Keratinocyte (primary cell): ENCODE measurements at regions not wholly inside any gene's neighbourhood (a gene's known extent, or its start where the extent isn't known, plus 50 kb on each side); places are given as distances from the start of the nearest gene placed in this dataset.
"Not testable (repeated sequence)": the region's sequence is repeated elsewhere in the genome, so short reads cannot be mapped to it uniquely, and the experiment has no call there.

Experiments
- DNase-seq: peaks from one replicate; pipeline ENCODE4 v3.0.0-alpha.2; 2011; ENCODE audit warnings: low read depth, missing footprints, low spot score
- FAIRE-seq: peaks from 2 replicates; lab custom pipeline; 2011; peaks lifted over from hg19 to GRCh38; lab: Jason Lieb, UNC
- H2AFZ ChIP-seq: 2 replicates; pipeline ENCODE4 v1.6.0; 2012; ENCODE audit warnings: low read length, control low read depth, inconsistent platforms; ENCODE audit not compliant: control insufficient read depth
- H3K27ac ChIP-seq: 2 replicates; pipeline ENCODE4 v1.5.1; 2011; ENCODE audit warnings: low read length; ENCODE audit not compliant: control insufficient read depth, insufficient read depth
- H3K27me3 ChIP-seq: 3 replicates; pipeline ENCODE4 v1.6.0; 2011; ENCODE audit warnings: low read length; ENCODE audit not compliant: control insufficient read depth, insufficient read depth; ENCODE audit errors: extremely low read depth
- H3K36me3 ChIP-seq, 2 experiments: 2 replicates in 1 of 2; 3 replicates in 1 of 2; pipeline ENCODE4 v1.5.1; 2011; ENCODE audit warnings: low read length in 2 of 2, mild to moderate bottlenecking in 1 of 2; ENCODE audit not compliant: control insufficient read depth in 2 of 2, insufficient read depth in 2 of 2; ENCODE audit errors: extremely low read depth in 1 of 2
- H3K4me1 ChIP-seq: 3 replicates; pipeline ENCODE4 v1.5.1; 2011; ENCODE audit warnings: low read length; ENCODE audit not compliant: control insufficient read depth, insufficient read depth; ENCODE audit errors: extremely low read depth
- H3K4me2 ChIP-seq: 3 replicates; pipeline ENCODE4 v1.6.0; 2011; ENCODE audit warnings: low read depth, low read length; ENCODE audit not compliant: control insufficient read depth, insufficient read depth; ENCODE audit errors: extremely low read depth
- H3K4me3 ChIP-seq, 3 experiments: fragments of 200-600 bp in 1 of 3; sonication (generic) in 1 of 3; 2 replicates in 2 of 3; 3 replicates in 1 of 3; pipeline ENCODE4 v1.5.1; 2011 to 2016; ENCODE audit warnings: low read length in 3 of 3, mild to moderate bottlenecking in 3 of 3, control low read depth in 2 of 3, inconsistent platforms in 1 of 3, low read depth in 1 of 3, mixed read lengths in 1 of 3, mixed run types in 1 of 3, moderate library complexity in 1 of 3; ENCODE audit not compliant: control insufficient read depth in 2 of 3, insufficient read depth in 2 of 3; ENCODE audit errors: extremely low read depth in 1 of 3
- H3K79me2 ChIP-seq: 2 replicates; pipeline ENCODE4 v1.6.0; 2012; ENCODE audit warnings: low read length; ENCODE audit not compliant: control insufficient read depth, insufficient read depth
- H3K9ac ChIP-seq: 3 replicates; pipeline ENCODE4 v1.6.0; 2011; ENCODE audit warnings: low read length; ENCODE audit not compliant: control insufficient read depth, insufficient read depth; ENCODE audit errors: extremely low read depth
- H3K9me1 ChIP-seq: 3 replicates; pipeline ENCODE4 v1.6.0; 2011; ENCODE audit warnings: low read length; ENCODE audit not compliant: control insufficient read depth, insufficient read depth; ENCODE audit errors: extremely low read depth
- H3K9me3 ChIP-seq: 2 replicates; pipeline ENCODE4 v1.5.1; 2012; ENCODE audit warnings: low read depth, low read length; ENCODE audit not compliant: control insufficient read depth
- H4K20me1 ChIP-seq: 3 replicates; pipeline ENCODE4 v1.6.0; 2011; ENCODE audit warnings: low read length; ENCODE audit not compliant: control insufficient read depth, insufficient read depth; ENCODE audit errors: extremely low read depth
- EZH2 ChIP-seq: IDR thresholded peaks from one replicate; pipeline ENCODE4 v1.6.1; 2012; ENCODE audit warnings: inconsistent platforms, mild to moderate bottlenecking, low read length, moderate library complexity
- dilution Hi-C: fragments of 300-500 bp; cut with MboI; formaldehyde crosslinking; loops from one replicate; pipeline ENCODE4 v1.7.0; 2020; ENCODE audit warnings: low sequenced_read_pairs; ENCODE audit not compliant: extremely low pct_ligation_motif_present
- TF ChIP-seq, protein P1 (sequence below), 3 experiments: IDR thresholded peaks in 1 of 3; conservative IDR thresholded peaks in 1 of 3; optimal IDR thresholded peaks in 1 of 3; 2 replicates in 2 of 3; 3 replicates in 1 of 3; pipeline versions ENCODE3 to v1.5.1; 2011; ENCODE audit warnings: low read length in 3 of 3, mild to moderate bottlenecking in 3 of 3, moderate library complexity in 2 of 3, control low read depth in 1 of 3, inconsistent platforms in 1 of 3; ENCODE audit not compliant: insufficient read depth in 2 of 3; ENCODE audit errors: extremely low read depth in 1 of 3

DNA sequence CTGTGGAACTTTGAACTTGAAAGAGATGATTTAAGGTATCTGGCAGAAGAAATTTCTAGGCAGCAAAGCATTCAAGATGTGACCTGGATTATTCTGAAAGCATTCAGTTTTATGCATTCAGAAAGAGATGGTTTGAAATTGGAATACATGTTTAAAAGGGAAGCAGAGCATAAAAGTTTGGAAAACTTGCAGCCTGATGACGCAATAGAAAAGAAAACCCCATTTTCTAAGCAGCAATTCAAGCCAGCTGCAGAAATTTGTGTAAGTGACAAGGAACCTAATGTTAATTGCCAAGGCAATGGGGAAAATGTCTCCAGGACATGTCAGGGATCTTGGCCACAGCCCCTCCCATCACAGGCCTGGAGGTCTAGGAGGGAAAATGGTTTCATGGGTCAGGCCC lies 354.0 kb downstream of the ZNF326 start:
- Histone ChIP-seq H3K36me3 (no peaks in the 10 kb centered on the region), H3K27ac (no peak overlapping the region), H3K4me3 (no peak overlapping the region), H2AFZ (no peak overlapping the region), H3K4me2 (no peak overlapping the region), H3K27me3 (no peaks in the 10 kb centered on the region), H3K79me2 (no peaks in the 10 kb centered on the region), H3K4me1 (no peaks in the 10 kb centered on the region), H3K9me3 (no peaks in the 10 kb centered on the region), H3K9ac (no peak overlapping the region), H3K9me1 (no peaks in the 10 kb centered on the region), H4K20me1 (no peaks in the 10 kb centered on the region)
- dilution Hi-C loops, result no loop called here
- DNase-seq, result no peak
- FAIRE-seq, result no peak
- TF ChIP-seq, protein P1, sequence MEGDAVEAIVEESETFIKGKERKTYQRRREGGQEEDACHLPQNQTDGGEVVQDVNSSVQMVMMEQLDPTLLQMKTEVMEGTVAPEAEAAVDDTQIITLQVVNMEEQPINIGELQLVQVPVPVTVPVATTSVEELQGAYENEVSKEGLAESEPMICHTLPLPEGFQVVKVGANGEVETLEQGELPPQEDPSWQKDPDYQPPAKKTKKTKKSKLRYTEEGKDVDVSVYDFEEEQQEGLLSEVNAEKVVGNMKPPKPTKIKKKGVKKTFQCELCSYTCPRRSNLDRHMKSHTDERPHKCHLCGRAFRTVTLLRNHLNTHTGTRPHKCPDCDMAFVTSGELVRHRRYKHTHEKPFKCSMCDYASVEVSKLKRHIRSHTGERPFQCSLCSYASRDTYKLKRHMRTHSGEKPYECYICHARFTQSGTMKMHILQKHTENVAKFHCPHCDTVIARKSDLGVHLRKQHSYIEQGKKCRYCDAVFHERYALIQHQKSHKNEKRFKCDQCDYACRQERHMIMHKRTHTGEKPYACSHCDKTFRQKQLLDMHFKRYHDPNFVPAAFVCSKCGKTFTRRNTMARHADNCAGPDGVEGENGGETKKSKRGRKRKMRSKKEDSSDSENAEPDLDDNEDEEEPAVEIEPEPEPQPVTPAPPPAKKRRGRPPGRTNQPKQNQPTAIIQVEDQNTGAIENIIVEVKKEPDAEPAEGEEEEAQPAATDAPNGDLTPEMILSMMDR (optimal IDR thresholded peaks at IDR 0.05 in 1 of 3, IDR thresholded peaks at IDR 0.05 in 1 of 3, conservative IDR thresholded peaks at IDR 0.05 in 1 of 3; ENCODE audit: extremely low read depth in 1 of 3, insufficient read depth in 2 of 3, low read length in 3 of 3), result no peak
- no peak for TF ChIP-seq EZH2

DNA sequence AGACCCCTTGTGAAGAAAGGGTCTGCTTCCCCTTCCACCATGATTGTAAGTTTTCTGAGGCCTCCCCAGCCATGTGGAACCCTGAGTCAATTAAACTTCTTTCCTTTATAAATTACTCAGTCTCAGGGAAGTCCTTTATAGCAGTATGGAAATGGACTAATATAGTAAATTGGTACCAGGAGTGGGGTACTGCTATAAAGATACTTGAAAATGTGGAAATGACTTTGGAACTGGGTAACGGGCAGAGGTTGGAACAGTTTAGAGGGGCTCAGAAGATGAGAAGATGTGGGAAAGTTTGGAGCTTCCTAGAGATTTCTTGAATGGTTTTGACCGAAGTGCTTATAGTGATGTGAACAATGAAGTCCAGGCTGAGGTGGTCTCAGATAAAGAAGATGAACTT lies 353.5 kb downstream of the ZNF326 start:
- H3K4me3 ChIP-seq, H3K27ac ChIP-seq, H3K9me3 ChIP-seq, H2AFZ ChIP-seq, H3K9me1 ChIP-seq, H3K9ac ChIP-seq, H3K4me1 ChIP-seq, H3K79me2 ChIP-seq, FAIRE-seq, H4K20me1 ChIP-seq, H3K36me3 ChIP-seq, DNase-seq, H3K27me3 ChIP-seq, H3K4me2 ChIP-seq, dilution Hi-C loops: not testable (repeated sequence)

DNA sequence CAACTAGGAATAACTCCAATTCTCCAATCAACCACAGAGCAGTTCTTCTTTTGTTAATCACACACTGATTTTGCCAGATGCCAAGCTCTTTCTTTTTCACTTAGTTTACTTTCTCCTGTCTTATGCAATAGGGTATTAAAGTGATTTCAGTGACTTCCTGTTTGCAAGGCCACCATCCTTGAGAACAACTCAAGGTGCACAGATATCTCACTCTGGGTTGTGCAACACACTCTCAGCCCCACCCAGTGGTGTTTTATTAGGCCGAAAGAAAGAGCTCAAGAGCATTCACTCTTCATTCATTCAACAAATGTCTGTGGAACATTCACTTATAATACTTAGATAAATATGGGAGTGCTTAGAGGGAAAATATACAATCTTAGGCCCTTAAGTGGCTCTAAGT lies 352.5 kb downstream of the ZNF326 start:
- no peak overlapping the region for H3K4me3 ChIP-seq
- H3K9me1 ChIP-seq, result no peaks in the 10 kb centered on the region
- no peaks in the 10 kb centered on the region for H3K36me3 ChIP-seq
- TF ChIP-seq, protein P1 (optimal IDR thresholded peaks at IDR 0.05 in 1 of 3, IDR thresholded peaks at IDR 0.05 in 1 of 3, conservative IDR thresholded peaks at IDR 0.05 in 1 of 3; ENCODE audit: extremely low read depth in 1 of 3, insufficient read depth in 2 of 3, low read length in 3 of 3), result no peak
- no peak for TF ChIP-seq EZH2
- no peak overlapping the region for H3K27ac ChIP-seq
- H3K9me3 ChIP-seq, result no peaks in the 10 kb centered on the region
- H3K4me1 ChIP-seq, result no peaks in the 10 kb centered on the region
- no peaks in the 10 kb centered on the region for H3K27me3 ChIP-seq
- no peak for FAIRE-seq
- DNase-seq, result no peak
- no peaks in the 10 kb centered on the region for H3K79me2 ChIP-seq
- no peak overlapping the region for H2AFZ ChIP-seq
- H3K4me2 ChIP-seq, result no peak overlapping the region
- dilution Hi-C loops, result no loop called here
- H3K9ac ChIP-seq, result no peak overlapping the region
- H4K20me1 ChIP-seq, result no peaks in the 10 kb centered on the region
